Gastroesophageal sphincter (tissue), 4 donors: ENCODE measurements at regions not wholly inside any gene's neighbourhood (a gene's known extent, or its start where the extent isn't known, plus 50 kb on each side); places are given as distances from the start of the nearest gene placed in this dataset.

ENCODE experiments used
- ATAC-seq: fragments of 150-250 bp; one replicate; pipeline ENCODE4 v1.9.1; 2016; ENCODE audit warnings: mild to moderate bottlenecking, moderate library complexity
- H3K27ac ChIP-seq, 4 donors: fragments of 200-600 bp; sonication (generic) in 3 of 4; 1 replicate in 3 of 4; 2 replicates in 1 of 4; pipeline ENCODE4 v1.5.1; 2016 to 2019
- H3K27me3 ChIP-seq: fragments of 200-600 bp; sonication (generic); one replicate; pipeline ENCODE4 v1.5.1; 2019
- H3K36me3 ChIP-seq, 2 donors: fragments of 200-600 bp; sonication (generic); one replicate each; pipeline ENCODE4 v1.5.1; 2019; ENCODE audit warnings: control low read depth in 1 of 2
- H3K4me1 ChIP-seq, 3 donors: fragments of 200-600 bp; sonication (generic); 1 replicate in 2 of 3; 2 replicates in 1 of 3; pipeline ENCODE4 v1.5.1; 2016 to 2019; ENCODE audit warnings: control low read depth in 2 of 3
- H3K4me3 ChIP-seq, 2 donors: fragments of 200-600 bp; sonication (generic); one replicate each; pipeline ENCODE4 v1.5.1; 2019; ENCODE audit warnings: mild to moderate bottlenecking in 1 of 2, moderate library complexity in 1 of 2
- H3K9me3 ChIP-seq, 3 donors: fragments of 200-600 bp; sonication (generic); one replicate each; pipeline ENCODE4 v1.5.1; 2017 to 2019; ENCODE audit warnings: control low read depth in 2 of 3
- CTCF ChIP-seq, 4 experiments: fragments of 200-600 bp in 2 of 4; fragments of 450-650 bp in 2 of 4; sonication (generic) in 1 of 4; IDR thresholded peaks; one replicate each; pipeline ENCODE4 v1.5.1; 2017 to 2019; ENCODE audit warnings: antibody characterized with exemption in 4 of 4, mild to moderate bottlenecking in 2 of 4, moderate library complexity in 2 of 4
- EP300 ChIP-seq: sonication (generic); formaldehyde crosslinking; IDR thresholded peaks from one replicate; pipeline ENCODE4 v1.6.1; 2017; ENCODE audit warnings: antibody characterized with exemption, mild to moderate bottlenecking
- POLR2A ChIP-seq, 2 donors: fragments of 450-650 bp; IDR thresholded peaks; one replicate each; pipeline ENCODE4 v1.6.1; 2017; ENCODE audit warnings: antibody characterized with exemption in 2 of 2, mild to moderate bottlenecking in 2 of 2, moderate library complexity in 1 of 2
- POLR2AphosphoS5 ChIP-seq: sonication (generic); formaldehyde crosslinking; IDR thresholded peaks from one replicate; pipeline ENCODE4 v1.6.1; 2017; ENCODE audit warnings: antibody characterized with exemption
- WGBS, 2 donors: methylation state at CpG; one replicate each; pipeline ENCODE4 v1.1.5; 2018; ENCODE audit warnings: low coverage in 1 of 2; 5-methylcytosine and 5-hydroxymethylcytosine counted together

GRCh38 chr21:38972078-38972477 lies 166.3 kb downstream of the ETS2 start:
- no peaks in the 10 kb centered on the region for H3K27me3 ChIP-seq
- no peak overlapping the region for H3K27ac ChIP-seq
- no peaks in the 10 kb centered on the region for H3K4me1 ChIP-seq
- ATAC-seq: no peak
- WGBS, 2 donors: 98 to 100% methylated on average over 4 to 6 of the region's 10 CpGs
- H3K9me3 ChIP-seq: no peaks in the 10 kb centered on the region
- no peaks in the 10 kb centered on the region for H3K36me3 ChIP-seq
- no peak overlapping the region for H3K4me3 ChIP-seq
- TF ChIP-seq CTCF (IDR thresholded peaks at IDR 0.05) (no peak), POLR2A (IDR thresholded peaks at IDR 0.05) (no peak), POLR2AphosphoS5 (no peak), EP300 (no peak)

GRCh38 chr21:38970765-38971164 lies 165.0 kb downstream of the ETS2 start:
- WGBS, 2 donors: 69% methylated on average over 2 of the region's 3 CpGs; no CpG with 5 or more reads in 1 of the 2 donors

DNA sequence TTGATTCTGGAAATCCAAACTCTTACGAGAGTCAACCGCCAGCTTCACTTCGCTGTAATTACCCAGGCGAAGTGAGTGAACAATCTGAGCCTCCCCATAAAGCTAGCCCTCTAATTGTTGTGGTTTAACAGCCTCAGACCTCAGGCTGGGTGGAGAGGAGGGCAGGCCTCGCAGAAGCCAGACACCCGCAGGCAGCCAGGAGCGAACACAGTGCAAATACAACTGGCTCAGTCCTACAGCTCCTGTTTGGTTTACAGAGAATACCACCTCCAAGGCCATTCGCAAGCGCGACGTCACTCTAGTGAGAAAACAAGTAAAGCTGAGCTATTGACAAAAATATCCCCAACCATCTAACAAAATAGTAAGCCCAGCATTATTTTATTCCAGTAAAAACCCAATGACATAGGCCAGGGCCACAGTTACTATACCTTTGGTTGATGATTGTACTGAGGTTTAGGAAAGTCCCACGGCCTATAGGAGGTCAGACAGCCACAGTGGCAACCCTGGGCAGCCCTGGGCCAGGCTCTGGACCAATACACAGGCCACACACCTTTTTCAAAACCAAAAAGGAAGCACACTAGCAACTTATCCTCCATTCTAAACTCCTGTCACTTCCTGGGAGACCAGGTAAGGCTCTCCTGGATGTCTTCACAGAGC lies 163.3 kb downstream of the ETS2 start:
- TF ChIP-seq POLR2A (IDR thresholded peaks at IDR 0.05): no peak
- TF ChIP-seq EP300: no peak
- TF ChIP-seq CTCF (IDR thresholded peaks at IDR 0.05): no peak
- TF ChIP-seq POLR2AphosphoS5: no peak
- ATAC-seq: no peak
- WGBS, 2 donors: 92 to 100% methylated on average over 6 of the region's 12 CpGs
- Histone ChIP-seq H3K4me3 (no peak overlapping the region), H3K4me1 (no peaks in the 10 kb centered on the region), H3K9me3 (no peaks in the 10 kb centered on the region), H3K36me3 (no peaks in the 10 kb centered on the region), H3K27me3 (no peaks in the 10 kb centered on the region), H3K27ac (no peak overlapping the region)

More at GRCh38 chr21:38970765-38971164, 165.0 kb downstream of the ETS2 start:
- no peak overlapping the region for H3K27ac ChIP-seq
- no peaks in the 10 kb centered on the region for H3K36me3 ChIP-seq
- H3K4me1 ChIP-seq: no peaks in the 10 kb centered on the region
- no peaks in the 10 kb centered on the region for H3K27me3 ChIP-seq
- H3K4me3 ChIP-seq: no peak overlapping the region
- H3K9me3 ChIP-seq: no peaks in the 10 kb centered on the region
- no peak for ATAC-seq
- TF ChIP-seq EP300: no peak
- TF ChIP-seq POLR2AphosphoS5: no peak
- TF ChIP-seq CTCF (IDR thresholded peaks at IDR 0.05): no peak
- no peak for TF ChIP-seq POLR2A (IDR thresholded peaks at IDR 0.05)

DNA sequence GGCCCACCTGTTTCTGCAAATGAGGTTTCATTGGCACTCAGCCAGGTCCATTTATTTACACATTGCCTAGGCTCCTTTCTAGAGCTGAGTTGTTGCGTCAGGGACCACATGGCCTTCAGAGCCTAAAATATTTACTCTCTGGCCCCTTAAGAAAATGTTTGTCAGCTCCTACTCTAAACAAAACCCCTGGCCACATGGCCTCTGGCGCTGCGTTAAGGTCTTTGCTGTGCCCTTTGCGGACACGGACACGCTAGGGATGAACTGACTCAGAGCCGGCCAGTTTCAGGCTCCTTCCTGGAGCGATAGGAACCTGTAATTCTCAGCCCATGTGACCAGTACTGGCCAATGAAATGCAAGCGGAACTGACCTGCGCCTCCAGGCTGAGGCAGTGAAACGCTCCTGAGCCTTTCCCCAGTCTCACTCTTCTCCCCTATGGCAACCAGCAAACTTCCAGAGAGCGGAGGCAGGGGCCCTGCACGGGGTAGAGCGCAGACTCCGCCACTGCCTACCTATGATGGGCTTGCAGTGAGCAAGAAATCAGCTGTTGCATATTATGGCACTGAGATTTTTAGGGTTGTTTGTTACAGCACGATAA lies 160.3 kb downstream of the ETS2 start:
- Histone ChIP-seq H3K9me3 (no peaks in the 10 kb centered on the region), H3K4me3 (no peak overlapping the region), H3K36me3 (no peaks in the 10 kb centered on the region), H3K4me1 (no peaks in the 10 kb centered on the region), H3K27me3 (no peaks in the 10 kb centered on the region), H3K27ac (no peak overlapping the region)
- no peak for ATAC-seq
- TF ChIP-seq POLR2A (IDR thresholded peaks at IDR 0.05) (no peak), CTCF (IDR thresholded peaks at IDR 0.05) (no peak), EP300 (no peak), POLR2AphosphoS5 (no peak)
- 60 to 62% methylated on average over 5 of the region's 16 CpGs for WGBS, 2 donors

DNA sequence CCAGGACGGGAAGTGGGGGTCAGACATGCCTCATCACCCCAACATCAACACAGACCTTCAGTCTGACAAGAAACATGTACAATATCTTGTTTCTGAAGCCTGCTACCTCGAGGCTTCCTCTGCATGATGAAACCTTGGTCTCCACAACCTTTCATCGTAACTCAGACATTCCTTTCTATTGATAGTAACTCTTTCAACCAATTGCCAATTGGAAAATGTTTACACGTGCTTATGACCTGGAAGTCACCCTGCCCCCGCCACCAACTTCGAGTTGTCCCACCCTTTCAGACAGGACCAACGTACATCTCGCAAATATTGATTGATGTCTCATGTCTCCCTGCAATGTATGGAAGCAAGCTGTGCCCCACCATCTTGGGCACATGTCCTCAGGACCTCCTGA lies 159.5 kb downstream of the ETS2 start:
- 56 to 58% methylated on average over 7 to 8 of the region's 8 CpGs for WGBS, 2 donors
- Histone ChIP-seq H3K9me3 (no peaks in the 10 kb centered on the region), H3K4me3 (no peak overlapping the region), H3K4me1 (no peaks in the 10 kb centered on the region), H3K36me3 (no peaks in the 10 kb centered on the region), H3K27me3 (no peaks in the 10 kb centered on the region), H3K27ac (peak overlapping the region in 1 of 4 donors; percentile 17)
- no peak for ATAC-seq
- TF ChIP-seq POLR2AphosphoS5: no peak
- TF ChIP-seq EP300: no peak
- no peak for TF ChIP-seq POLR2A (IDR thresholded peaks at IDR 0.05)
- no peak for TF ChIP-seq CTCF (IDR thresholded peaks at IDR 0.05)
